Limb (tissue), 2 donors: ENCODE measurements at regions not wholly inside any gene's neighbourhood (a gene's known extent, or its start where the extent isn't known, plus 50 kb on each side); places are given as distances from the start of the nearest gene placed in this dataset.

Experiments used
- DNase-seq, 2 donors: peaks; one replicate each; pipeline ENCODE4 v3.0.0-alpha.2; 2016; ENCODE audit errors: extremely low spot score in 2 of 2

DNA sequence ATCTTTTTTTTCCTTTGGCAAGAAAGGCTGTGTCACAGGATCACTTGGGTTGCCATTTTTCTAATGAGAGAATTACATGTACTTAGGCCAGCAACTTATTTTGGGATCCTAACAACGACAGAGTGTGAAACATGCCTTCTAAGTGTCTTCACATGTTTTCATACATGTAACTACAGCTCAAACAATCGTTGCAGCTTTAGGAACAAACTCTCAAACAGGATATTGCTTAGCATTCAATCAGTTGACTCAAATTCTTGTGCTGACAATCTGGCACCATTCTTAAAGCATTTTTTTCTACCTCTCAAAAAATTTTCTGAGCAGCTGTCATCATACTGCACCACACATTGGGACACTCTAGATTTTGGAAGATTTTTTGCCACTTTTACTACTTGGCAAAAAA lies 435.5 kb downstream of the HINT1 start:
- no peak for DNase-seq

- no peak for DNase-seq
Observed at GRCh38 chr5:130727830-130728229, 437.2 kb downstream of the HINT1 start.

DNA sequence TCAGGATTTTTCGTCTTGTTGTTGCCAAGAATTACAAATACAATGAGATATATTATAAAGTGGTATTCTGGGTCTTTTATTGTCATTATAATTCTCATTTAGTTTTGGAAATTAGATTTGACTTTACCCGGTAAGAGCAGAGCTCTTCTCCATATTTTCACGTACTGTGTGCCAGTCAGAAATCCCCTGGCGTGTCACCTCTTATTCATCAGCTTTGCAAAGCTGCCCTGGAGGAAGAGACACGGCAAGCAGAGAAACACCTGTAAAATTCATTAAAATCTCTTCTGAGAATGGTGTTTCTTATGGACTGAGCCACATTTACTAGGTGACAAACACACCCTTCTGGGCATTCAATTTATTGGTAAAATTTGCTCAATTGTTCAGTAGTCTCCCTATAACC lies 440.4 kb downstream of the HINT1 start:
- DNase-seq, result no peak

DNA sequence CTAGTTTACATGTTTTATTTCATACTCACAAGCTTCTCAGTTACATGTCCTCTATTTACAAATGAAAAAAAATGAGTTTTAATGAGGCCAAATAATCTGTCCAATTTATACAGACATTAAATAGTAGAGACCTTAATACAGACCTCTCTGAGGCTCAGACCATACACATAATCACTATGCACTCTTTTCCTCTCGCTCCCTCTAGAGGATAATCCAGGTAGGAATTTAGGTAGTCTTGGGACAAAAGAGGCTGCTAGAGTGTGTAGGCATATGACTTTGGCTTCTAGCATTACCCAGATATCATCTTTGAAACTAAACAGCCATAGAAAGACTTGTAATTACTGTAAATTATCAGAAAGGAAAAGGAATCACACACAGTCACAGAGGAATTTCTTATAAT lies 444.7 kb downstream of the HINT1 start:
- DNase-seq, result peak in 1 of 2 donors; percentile 46

- DNase-seq, result no peak
Observed at GRCh38 chr5:130715541-130715940, 449.5 kb downstream of the HINT1 start.

GRCh38 chr5:130714200-130714599 lies 450.9 kb downstream of the HINT1 start:
- DNase-seq, result no peak

DNA sequence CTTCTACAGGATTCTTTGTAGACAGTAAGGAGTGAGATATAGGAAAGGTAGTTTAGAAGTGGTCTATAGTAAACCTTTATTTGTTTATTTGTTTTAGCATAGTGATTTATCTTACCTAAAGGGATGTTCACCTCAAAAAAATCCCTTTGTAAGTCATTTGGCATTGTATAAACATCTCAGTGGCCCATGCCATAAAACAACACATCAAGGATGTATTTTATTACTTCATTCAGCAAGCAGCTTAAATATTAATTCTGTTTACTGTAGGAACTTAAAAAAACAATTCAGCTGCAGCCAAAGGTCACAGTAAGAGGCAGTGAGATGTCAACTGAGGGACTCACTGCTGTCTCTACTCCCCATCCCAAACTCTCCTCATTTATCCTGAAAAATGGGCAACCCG lies 452.7 kb downstream of the HINT1 start:
- no peak for DNase-seq

DNA sequence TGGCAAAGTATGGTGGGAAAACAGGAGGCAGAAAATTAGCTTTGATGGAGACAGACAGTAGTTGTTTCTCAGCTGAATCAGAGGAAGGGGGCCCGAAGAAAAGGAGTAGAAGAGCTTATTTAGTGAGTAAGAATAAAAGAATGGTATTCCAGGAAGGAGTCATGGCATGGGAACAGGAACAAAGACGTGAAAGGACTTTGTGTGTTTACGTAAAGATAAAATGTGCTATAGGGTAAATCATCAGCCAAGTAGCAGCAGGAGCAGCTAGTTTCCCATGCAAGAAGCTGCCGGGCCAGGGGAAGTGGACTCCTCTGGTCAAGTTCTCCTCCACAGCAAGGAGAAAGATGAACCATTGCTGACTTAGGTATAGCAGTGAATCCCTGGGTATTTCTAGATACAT lies 454.5 kb downstream of the HINT1 start:
- DNase-seq, result no peak

DNA sequence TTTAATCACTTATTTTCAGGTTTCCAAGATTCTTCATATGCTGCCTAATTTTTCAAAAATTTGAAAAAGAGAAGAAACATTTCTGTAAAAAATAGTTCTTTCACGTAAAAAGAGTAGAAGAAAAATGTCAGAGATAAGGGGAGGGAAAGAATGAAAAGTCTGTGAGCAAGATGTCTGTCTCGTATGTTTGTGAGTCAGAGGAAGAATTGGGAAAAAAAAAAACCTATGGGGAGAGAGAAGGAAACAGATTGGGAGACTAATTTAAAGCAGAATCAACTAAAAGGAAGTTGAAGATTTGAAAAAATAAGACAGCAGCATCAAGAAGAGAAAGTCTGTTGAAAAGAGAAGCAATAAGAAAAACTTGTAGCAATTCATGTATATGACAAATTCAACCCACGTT lies 456.3 kb downstream of the HINT1 start:
- DNase-seq, result no peak

- no peak for DNase-seq
Observed at GRCh38 chr5:130706696-130707095, 458.4 kb downstream of the HINT1 start.

- no peak for DNase-seq
Observed at GRCh38 chr5:130705368-130705767, 459.7 kb downstream of the HINT1 start.

- no peak for DNase-seq
Observed at GRCh38 chr5:130693509-130693908, 471.5 kb downstream of the HINT1 start.

DNA sequence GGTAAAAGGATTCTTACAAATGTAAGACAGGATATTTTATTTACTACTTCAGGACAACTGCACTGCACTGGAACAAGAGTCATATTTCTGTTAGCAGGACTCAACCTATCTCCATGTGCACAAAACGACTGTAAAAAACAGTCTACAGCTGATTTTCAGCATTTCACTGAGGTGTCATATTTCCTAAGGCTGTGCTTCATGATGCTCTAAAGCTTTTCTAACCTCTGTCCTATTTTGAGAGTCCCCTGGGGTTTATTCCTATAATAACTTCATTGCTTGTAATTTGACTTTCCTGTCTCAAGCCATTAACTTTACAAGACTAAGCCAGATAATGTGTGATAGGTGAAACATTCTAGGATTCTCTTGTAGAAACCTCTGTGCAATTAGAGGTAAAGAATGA lies 472.3 kb downstream of the HINT1 start:
- DNase-seq, result peak in 1 of 2 donors; percentile 2

- no peak for DNase-seq
Observed at GRCh38 chr5:130689831-130690230, 475.2 kb downstream of the HINT1 start.

DNA sequence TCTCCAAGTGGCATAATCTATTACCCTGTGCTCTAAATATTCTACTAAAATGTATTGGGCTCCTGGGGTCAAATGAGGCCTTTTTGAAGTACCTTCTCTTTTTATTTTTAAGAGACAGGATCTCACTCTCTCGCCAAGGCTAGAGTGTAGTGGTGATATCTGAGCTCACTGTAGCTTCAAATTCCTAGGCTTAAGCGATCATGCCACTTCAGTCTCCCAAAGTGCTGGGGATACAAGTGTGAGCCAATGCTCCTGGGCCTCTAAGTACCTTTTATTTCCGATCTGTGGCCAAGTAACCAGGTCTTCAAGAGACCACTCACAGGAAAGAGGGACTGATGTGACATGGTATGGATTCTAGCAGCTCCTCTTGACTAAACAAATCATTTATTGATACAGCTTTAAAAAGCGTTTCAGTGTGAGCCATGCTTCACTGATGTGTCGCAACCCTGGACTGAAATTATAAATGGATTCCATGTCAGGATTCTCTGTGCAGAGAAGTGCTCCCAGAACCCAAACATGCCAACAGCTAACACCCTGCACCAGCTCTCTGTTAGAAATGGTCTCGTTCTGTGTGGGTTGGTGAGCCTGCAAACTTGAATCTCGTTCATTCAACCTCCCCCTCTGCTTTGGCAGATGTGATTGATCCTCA lies 477.8 kb downstream of the HINT1 start:
- no peak for DNase-seq

GRCh38 chr5:130678637-130679036 lies 486.4 kb downstream of the HINT1 start:
- DNase-seq, result no peak

DNA sequence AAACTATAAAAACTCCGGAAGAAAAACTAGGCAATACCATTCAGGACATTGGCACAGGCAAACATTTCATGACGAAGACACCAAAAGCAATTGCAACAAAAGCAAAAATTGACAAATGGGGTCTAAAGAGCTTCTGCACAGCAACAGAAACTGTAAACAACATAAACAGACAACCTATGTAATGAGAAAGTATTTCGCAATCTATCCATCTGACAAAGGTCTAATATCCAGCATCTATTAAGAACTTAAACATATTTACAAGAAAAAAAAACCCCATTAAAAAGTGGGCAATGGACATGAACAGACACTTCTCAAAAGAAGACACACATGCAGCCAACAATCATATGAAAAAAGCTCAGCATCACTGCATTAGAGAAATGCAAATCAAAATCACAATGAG lies 498.6 kb downstream of the HINT1 start:
- DNase-seq, result no peak

DNA sequence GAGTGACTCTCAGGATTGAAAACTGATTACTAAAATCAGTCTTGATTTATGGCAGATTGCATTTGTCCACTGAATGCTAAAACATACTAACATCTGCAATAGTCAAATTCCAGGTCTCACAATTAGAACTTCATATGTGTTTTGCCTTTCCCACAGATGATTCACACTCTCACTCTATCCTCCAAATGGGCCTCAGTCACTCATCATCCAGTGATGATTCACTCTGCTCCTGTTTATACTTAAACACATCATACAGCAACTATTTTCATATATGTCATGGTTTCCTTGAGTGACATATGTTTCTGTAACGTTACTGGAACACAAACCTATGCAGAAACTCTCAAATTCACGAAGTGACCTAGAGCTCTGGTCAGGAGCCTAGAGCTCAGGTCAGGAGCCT lies 512.9 kb downstream of the HINT1 start:
- DNase-seq, result no peak

GRCh38 chr5:130651440-130651839 lies 513.6 kb downstream of the HINT1 start:
- DNase-seq, result no peak

- no peak for DNase-seq
Observed at GRCh38 chr5:130643321-130643720, 521.7 kb downstream of the HINT1 start.

- no peak for DNase-seq
Observed at GRCh38 chr5:130642461-130642860, 522.6 kb downstream of the HINT1 start.

DNA sequence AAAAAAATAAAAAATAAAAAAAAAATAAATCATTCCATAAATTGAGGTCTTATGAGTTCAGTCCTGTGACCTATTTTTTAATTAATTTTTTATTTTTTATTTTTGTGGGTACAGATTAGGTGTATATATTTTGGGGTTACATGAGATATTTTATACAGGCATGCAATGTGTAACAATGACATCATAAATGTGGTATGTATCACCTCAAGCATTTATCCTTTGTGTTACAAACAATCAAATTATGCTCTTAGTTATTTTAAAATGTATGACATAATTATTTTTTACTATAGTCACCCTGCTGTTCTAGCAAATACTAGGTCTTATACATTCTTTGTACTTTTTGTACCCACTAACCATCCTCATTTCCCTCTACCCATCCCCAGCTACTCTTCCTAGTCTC lies 537.9 kb downstream of the HINT1 start:
- no peak for DNase-seq

- DNase-seq, result no peak
Observed at GRCh38 chr5:130624805-130625204, 540.3 kb downstream of the HINT1 start.

DNA sequence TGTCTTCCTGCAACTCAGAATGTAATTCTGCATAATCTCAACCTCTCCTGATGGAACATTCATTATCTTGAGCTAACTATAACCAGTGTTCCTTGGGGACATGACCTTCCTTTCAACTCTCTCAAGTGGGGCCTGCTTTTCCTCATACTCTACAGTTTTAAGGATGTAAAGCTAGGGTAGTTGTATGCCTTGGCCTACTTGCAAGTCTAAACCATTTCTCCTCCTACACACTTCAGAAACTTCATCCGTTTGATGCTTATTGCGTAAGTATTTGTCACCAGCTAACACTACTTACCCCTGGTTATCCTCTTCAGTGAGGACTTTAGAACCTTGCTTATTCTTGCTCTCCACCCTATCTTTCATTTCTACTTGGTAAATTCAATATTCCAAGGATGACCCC lies 548.9 kb downstream of the HINT1 start:
- no peak for DNase-seq
